Left forelimb (tissue), 1 donor: ENCODE measurements at regions not wholly inside any gene's neighbourhood (a gene's known extent, or its start where the extent isn't known, plus 50 kb on each side); places are given as distances from the start of the nearest gene placed in this dataset.
"Not testable (repeated sequence)": the region's sequence is repeated elsewhere in the genome, so short reads cannot be mapped to it uniquely, and the experiment has no call there.

Source experiments
- DNase-seq: peaks from one replicate; pipeline ENCODE4 v3.0.0-alpha.2; 2018; ENCODE audit warnings: low spot score

- no peak for DNase-seq
These were observed 192.3 kb downstream of the UTRN start for GRCh38 chr6:144477396-144477795.

GRCh38 chr6:144477856-144478255 lies 192.7 kb downstream of the UTRN start:
- no peak for DNase-seq

GRCh38 chr6:144478483-144478882 lies 193.3 kb downstream of the UTRN start:
- no peak for DNase-seq

GRCh38 chr6:144479991-144480390 lies 194.9 kb downstream of the UTRN start:
- DNase-seq, result no peak

GRCh38 chr6:144480473-144480872 lies 195.3 kb downstream of the UTRN start:
- DNase-seq, result no peak

- no peak for DNase-seq
These were observed 196.4 kb downstream of the UTRN start for GRCh38 chr6:144481527-144481926.

GRCh38 chr6:144482142-144482541 lies 197.0 kb downstream of the UTRN start:
- no peak for DNase-seq

- no peak for DNase-seq
These were observed 200.4 kb downstream of the UTRN start for GRCh38 chr6:144485531-144485930.

GRCh38 chr6:144488590-144488989 lies 203.5 kb downstream of the UTRN start:
- DNase-seq, result no peak

GRCh38 chr6:144493035-144493910 lies 208.1 kb downstream of the UTRN start:
- DNase-seq, result no peak

- DNase-seq, result not testable (repeated sequence)
These were observed 209.9 kb downstream of the UTRN start for GRCh38 chr6:144495076-144495475.

GRCh38 chr6:144497650-144498049 lies 212.5 kb downstream of the UTRN start:
- DNase-seq, result no peak

GRCh38 chr6:144500892-144501291 lies 215.8 kb downstream of the UTRN start:
- DNase-seq, result no peak

- DNase-seq, result not testable (repeated sequence)
These were observed 220.1 kb downstream of the UTRN start for GRCh38 chr6:144505214-144505613.

GRCh38 chr6:144506051-144506450 lies 220.9 kb downstream of the UTRN start:
- DNase-seq, result not testable (repeated sequence)

- not testable (repeated sequence) for DNase-seq
These were observed 222.7 kb downstream of the UTRN start for GRCh38 chr6:144507772-144508312.

GRCh38 chr6:144510859-144511258 lies 225.7 kb downstream of the UTRN start:
- no peak for DNase-seq

- no peak for DNase-seq
These were observed 230.6 kb downstream of the UTRN start for GRCh38 chr6:144515761-144516160.

GRCh38 chr6:144519426-144519825 lies 234.3 kb downstream of the UTRN start:
- DNase-seq, result no peak

GRCh38 chr6:144528743-144529425 lies 243.7 kb downstream of the UTRN start:
- DNase-seq, result no peak

- DNase-seq, result no peak
These were observed 245.0 kb downstream of the UTRN start for GRCh38 chr6:144530118-144530517.

- not testable (repeated sequence) for DNase-seq
These were observed 247.1 kb downstream of the UTRN start for GRCh38 chr6:144532238-144532637.

- DNase-seq, result no peak
These were observed 249.0 kb downstream of the UTRN start for GRCh38 chr6:144534180-144534579.
